GM12873 (cell line): ENCODE measurements at regions not wholly inside any gene's neighbourhood (a gene's known extent, or its start where the extent isn't known, plus 50 kb on each side); places are given as distances from the start of the nearest gene placed in this dataset.

Experiments used
- CTCF ChIP-seq: IDR thresholded peaks from 2 replicates; pipeline ENCODE4 v1.5.1; 2012; ENCODE audit warnings: low read depth, mild to moderate bottlenecking, moderate library complexity, low read length, control low read depth; ENCODE audit not compliant: insufficient read depth; ENCODE audit errors: missing control alignments

GRCh38 chr6:132964101-132964867 is 149.9 kb downstream of the RPS12 start:
- TF ChIP-seq CTCF: no peak

GRCh38 chr6:132964868-132965382 is 150.6 kb downstream of the RPS12 start:
- TF ChIP-seq CTCF: no peak

DNA sequence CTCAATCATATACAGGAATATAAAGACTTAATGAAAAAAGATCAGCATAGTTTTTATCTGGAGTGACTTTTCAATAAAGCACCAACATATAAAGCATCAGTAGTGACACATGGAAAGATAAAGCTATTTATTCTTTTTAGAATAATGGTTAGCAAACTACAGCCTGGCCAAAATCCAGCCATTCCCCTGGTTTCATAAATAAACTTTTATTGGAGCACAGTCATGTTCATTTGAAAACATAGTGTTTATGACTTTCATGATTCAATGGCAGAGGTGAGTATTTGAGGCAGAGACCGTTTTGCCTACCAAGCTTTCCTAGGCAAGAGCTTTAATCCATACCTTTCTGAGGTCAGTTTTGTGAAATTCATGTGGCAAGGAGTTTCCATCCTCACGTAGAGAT is 153.5 kb downstream of the RPS12 start:
- TF ChIP-seq CTCF: no peak

DNA sequence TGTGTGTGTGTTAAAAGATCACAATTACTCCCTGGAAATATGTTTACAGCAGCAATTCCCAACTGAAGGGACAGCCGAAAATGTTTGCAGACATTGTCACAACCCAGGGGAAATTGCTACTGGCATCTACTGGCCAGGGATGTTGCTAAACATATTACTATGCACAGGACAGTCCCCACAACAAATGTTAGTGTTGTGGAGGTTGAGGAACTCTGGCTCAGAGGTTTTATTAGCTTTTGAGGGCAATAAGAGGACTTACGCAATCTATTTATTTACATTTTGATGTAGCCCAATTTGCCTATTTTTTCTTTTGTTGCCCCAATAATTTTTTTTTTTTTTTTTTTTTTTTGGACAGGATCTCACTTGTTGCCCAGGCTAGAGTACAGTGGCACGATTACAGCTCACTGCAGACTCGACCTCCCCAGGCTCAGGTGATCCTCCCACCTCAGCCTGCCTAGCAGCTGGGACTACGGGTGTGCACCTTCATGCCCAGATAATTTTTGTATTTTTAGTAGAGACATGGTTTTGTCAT is 154.1 kb downstream of the RPS12 start:
- no peak for TF ChIP-seq CTCF

- TF ChIP-seq CTCF: no peak
These were observed 154.8 kb downstream of the RPS12 start for GRCh38 chr6:132969196-132969595.

- no peak for TF ChIP-seq CTCF
These were observed 157.3 kb downstream of the RPS12 start for GRCh38 chr6:132971676-132972075.

- no peak for TF ChIP-seq CTCF
These were observed 157.9 kb downstream of the RPS12 start for GRCh38 chr6:132972254-132972653.
